K562 (cell line): ENCODE measurements at regions not wholly inside any gene's neighbourhood (a gene's known extent, or its start where the extent isn't known, plus 50 kb on each side); places are given as distances from the start of the nearest gene placed in this dataset.

Source experiments
- ATAC-seq: fragments of 200-7000 bp; cut with Tn5 transposase; 3 replicates; pipeline ENCODE4 v1.9.1; 2020; ENCODE audit warnings: moderate library complexity
- BruUV-seq: library from RNA; stranded (reverse); fragments of 400-500 nt; replicated peaks from 2 replicates; lab custom pipeline; 2021; lab: Mats Ljungman, UMichigan
- CTCF ChIA-PET: fragments of 300-600 bp; formaldehyde crosslinking; extraction: SDS; loops from one replicate; lab custom pipeline; 2021; ENCODE audit warnings: low intra/inter-chr PET ratio; lab: Yijun Ruan, JAX
- POLR2A ChIA-PET: fragments of 300-600, 350-650 bp; sonication (Branson Sonifier 250); formaldehyde crosslinking; extraction: SDS; loops from one replicate; lab custom pipeline; 2021; ENCODE audit warnings: antibody characterized with exemption, inconsistent platforms; lab: Yijun Ruan, JAX
- DNase-seq, 4 experiments: peaks; one replicate each; pipeline versions ENCODE4 v3.0.0 to v3.0.0-alpha.2; 2011 to 2018; ENCODE audit warnings: low spot score in 3 of 4, mixed read lengths in 3 of 4; ENCODE audit errors: extremely low read depth in 1 of 4
- FAIRE-seq: peaks from 2 replicates; lab custom pipeline; 2011; peaks lifted over from hg19 to GRCh38; lab: Jason Lieb, UNC
- H2AFZ ChIP-seq: 2 replicates; pipeline ENCODE4 v1.6.0; 2011; ENCODE audit warnings: low read depth, low read length, control low read depth, inconsistent platforms
- H3K27ac ChIP-seq: fragments of 200-600 bp; 3 replicates; pipeline ENCODE4 v1.8.0; 2011; ENCODE audit warnings: low read depth, mild to moderate bottlenecking, control low read depth, inconsistent platforms, low read length, moderate library complexity, mixed read lengths; ENCODE audit errors: extremely low read depth
- H3K27me3 ChIP-seq, 2 experiments: fragments of 300-600 bp in 1 of 2; 2 replicates in 1 of 2; 3 replicates in 1 of 2; pipeline versions ENCODE4 v1.6.0 to v1.8.0; 2011; ENCODE audit warnings: inconsistent platforms in 2 of 2, low read length in 2 of 2, mild to moderate bottlenecking in 1 of 2, mixed read lengths in 1 of 2, moderate library complexity in 1 of 2; ENCODE audit not compliant: control insufficient read depth in 2 of 2, insufficient read depth in 2 of 2
- H3K36me3 ChIP-seq: fragments of 300-600 bp; 3 replicates; pipeline ENCODE4 v1.8.0; 2011; ENCODE audit warnings: mild to moderate bottlenecking, low read length, inconsistent platforms; ENCODE audit not compliant: control insufficient read depth, insufficient read depth
- H3K4me1 ChIP-seq, 2 experiments: fragments of 200-600 bp in 1 of 2; replicated peaks in 1 of 2; 2 replicates in 1 of 2; 3 replicates in 1 of 2; pipeline versions ENCODE4 v1.5.1 to v1.8.0; 2011; ENCODE audit warnings: inconsistent platforms in 2 of 2, low read length in 2 of 2, mild to moderate bottlenecking in 1 of 2, mixed read lengths in 1 of 2, moderate library complexity in 1 of 2; ENCODE audit not compliant: control insufficient read depth in 2 of 2, insufficient read depth in 2 of 2
- H3K4me2 ChIP-seq: 2 replicates; pipeline ENCODE4 v1.6.1; 2011; ENCODE audit warnings: low read length, control low read depth, inconsistent platforms, mixed read lengths; ENCODE audit not compliant: insufficient read depth
- H3K4me3 ChIP-seq: fragments of 200-600 bp; sonication (generic), shearing (Covaris generic); 2 replicates; pipeline ENCODE4 v1.5.1; 2016; ENCODE audit warnings: control low read depth, inconsistent platforms
- H3K79me2 ChIP-seq: fragments of 200-600 bp; 3 replicates; pipeline ENCODE4 v1.8.0; 2011; ENCODE audit warnings: low read length, inconsistent platforms; ENCODE audit not compliant: control insufficient read depth, insufficient read depth
- H3K9ac ChIP-seq, 2 experiments: 2 replicates each; pipeline versions ENCODE4 v1.6.0 to v1.6.1; 2011; ENCODE audit warnings: low read depth in 2 of 2, low read length in 2 of 2, control low read depth in 1 of 2, inconsistent platforms in 1 of 2, mild to moderate bottlenecking in 1 of 2, mixed read lengths in 1 of 2; ENCODE audit not compliant: insufficient read depth in 1 of 2
- H3K9me1 ChIP-seq: one replicate; pipeline ENCODE4 v1.6.0; 2011; ENCODE audit warnings: inconsistent platforms, mild to moderate bottlenecking, low read length, moderate library complexity; ENCODE audit not compliant: control insufficient read depth, insufficient read depth
- H3K9me3 ChIP-seq: replicated peaks from 2 replicates; pipeline ENCODE4 v1.5.1; 2011; ENCODE audit warnings: low read depth, low read length, inconsistent platforms; ENCODE audit not compliant: control insufficient read depth, insufficient read depth
- H4K20me1 ChIP-seq: replicated peaks from 2 replicates; pipeline ENCODE4 v1.6.1; 2011; ENCODE audit warnings: low read length, inconsistent platforms, mixed read lengths; ENCODE audit not compliant: control insufficient read depth, insufficient read depth
- FOXJ2 ChIP-seq: fragments of 200-800 bp; sonication (Bioruptor generic); IDR thresholded peaks from 2 replicates; pipeline ENCODE4 v1.6.1; 2016; ENCODE audit warnings: missing genetic modification characterization, missing compliant biosample characterization
- FOXM1 ChIP-seq, 2 experiments: fragments of 450-650 bp in 1 of 2; sonication (generic) in 1 of 2; formaldehyde crosslinking in 1 of 2; IDR thresholded peaks; 2 replicates each; pipeline versions ENCODE4 v1.6.1 to v1.9.0; 2017 to 2022; ENCODE audit warnings: low read depth in 2 of 2, mild to moderate bottlenecking in 2 of 2, missing genetic modification reagents in 1 of 2, moderate library complexity in 1 of 2
- STAT5B ChIP-seq: fragments of 250-450 bp; sonication (Bioruptor Pico); IDR thresholded peaks from 2 replicates; pipeline ENCODE4 v1.8.0; 2021; ENCODE audit warnings: mild to moderate bottlenecking, inconsistent platforms
- YY1 ChIP-seq, 3 experiments: IDR thresholded peaks; 2 replicates each; pipeline ENCODE4 v1.6.1; 2011; ENCODE audit warnings: low read length in 2 of 3, mild to moderate bottlenecking in 2 of 3, moderate library complexity in 2 of 3, borderline replicate concordance in 1 of 3, control low read depth in 1 of 3, low read depth in 1 of 3; ENCODE audit not compliant: insufficient read depth in 3 of 3, insufficient replicate concordance in 2 of 3, control insufficient read depth in 1 of 3, insufficient read length in 1 of 3; ENCODE audit errors: extremely low read depth in 1 of 3
- ZC3H4 ChIP-seq: sonication (generic); formaldehyde crosslinking; IDR thresholded peaks from 2 replicates; pipeline ENCODE4 v1.9.0; 2021; ENCODE audit warnings: missing genetic modification reagents, borderline replicate concordance
- WGBS: fragments of 100-300 bp; shearing (Covaris generic); methylation state at CpG from one replicate; pipeline ENCODE4 v1.1.6; 2016; ENCODE audit warnings: low coverage, mixed read lengths; ENCODE audit not compliant: insufficient coverage; ENCODE audit errors: missing lambda C conversion rate; 5-methylcytosine and 5-hydroxymethylcytosine counted together
- in situ Hi-C: fragments of 300-500 bp; cut with MboI; formaldehyde crosslinking; loops from 4 replicates; pipeline ENCODE4 v1.15.0; 2018; ENCODE audit warnings: inconsistent platforms, mixed read lengths
- intact Hi-C: fragments of 100-400 bp; cut with micrococcal nuclease; formaldehyde crosslinking; loops from 2 replicates; pipeline ENCODE4 v1.14.2; 2022
- TF ChIP-seq, protein P1 (sequence below): sonication (generic); formaldehyde crosslinking; IDR thresholded peaks from 2 replicates; pipeline ENCODE4 v1.8.1; 2022; ENCODE audit warnings: missing genetic modification reagents
- TF ChIP-seq, protein P2 (sequence below): fragments of 450-650 bp; formaldehyde crosslinking; IDR thresholded peaks from 2 replicates; pipeline ENCODE4 v1.4.0; 2022; ENCODE audit warnings: mild to moderate bottlenecking, moderate library complexity

DNA sequence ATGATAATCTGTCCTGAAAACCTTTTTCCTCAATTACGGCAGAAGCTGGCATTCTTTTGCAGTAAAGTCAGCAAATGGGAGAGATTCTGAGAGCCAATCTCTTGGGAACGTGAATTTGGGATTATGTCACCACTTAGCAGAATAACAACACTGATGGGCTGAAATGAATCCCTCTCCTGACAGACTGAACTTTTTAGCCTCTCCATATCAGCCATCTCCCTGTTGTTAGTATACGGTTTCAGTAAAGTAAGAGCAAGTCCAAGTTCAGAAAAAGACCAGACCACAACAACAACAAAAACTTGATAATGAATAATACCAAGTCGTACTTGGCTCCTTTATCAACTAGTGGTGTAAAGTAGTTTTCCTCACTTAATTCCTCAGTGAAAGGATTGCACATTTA lies 1048.8 kb downstream of the GATA3 start:
- Histone ChIP-seq H3K4me3 (no peak overlapping the region), H3K9me1 (no peaks in the 10 kb centered on the region), H2AFZ (no peak overlapping the region), H3K27me3 (no peaks in the 10 kb centered on the region), H3K36me3 (no peaks in the 10 kb centered on the region), H4K20me1 (no peaks in the 10 kb centered on the region), H3K4me2 (no peak overlapping the region), H3K27ac (no peak overlapping the region), H3K4me1 (no peaks in the 10 kb centered on the region), H3K79me2 (no peaks in the 10 kb centered on the region), H3K9me3 (no peaks in the 10 kb centered on the region), H3K9ac (no peak overlapping the region)
- DNase-seq (no peak), FAIRE-seq (no peak), ATAC-seq (no peak)
- TF ChIP-seq ZC3H4 (CRISPR knock-in tag) (no peak), STAT5B (CRISPR knock-in tag) (no peak), FOXJ2 (tag) (no peak), FOXM1 (IDR thresholded peaks at IDR 0.05; ENCODE audit: low read depth) (no peak), FOXM1 (CRISPR knock-in tag; IDR thresholded peaks at IDR 0.05; ENCODE audit: low read depth) (no peak), YY1 (IDR thresholded peaks at IDR 0.05; ENCODE audit: borderline replicate concordance in 1 of 3, control insufficient read depth in 1 of 3, extremely low read depth in 1 of 3, insufficient read depth in 3 of 3, insufficient read length in 1 of 3, insufficient replicate concordance in 2 of 3, low read depth in 1 of 3, low read length in 2 of 3) (no peak)
- TF ChIP-seq, protein P1, sequence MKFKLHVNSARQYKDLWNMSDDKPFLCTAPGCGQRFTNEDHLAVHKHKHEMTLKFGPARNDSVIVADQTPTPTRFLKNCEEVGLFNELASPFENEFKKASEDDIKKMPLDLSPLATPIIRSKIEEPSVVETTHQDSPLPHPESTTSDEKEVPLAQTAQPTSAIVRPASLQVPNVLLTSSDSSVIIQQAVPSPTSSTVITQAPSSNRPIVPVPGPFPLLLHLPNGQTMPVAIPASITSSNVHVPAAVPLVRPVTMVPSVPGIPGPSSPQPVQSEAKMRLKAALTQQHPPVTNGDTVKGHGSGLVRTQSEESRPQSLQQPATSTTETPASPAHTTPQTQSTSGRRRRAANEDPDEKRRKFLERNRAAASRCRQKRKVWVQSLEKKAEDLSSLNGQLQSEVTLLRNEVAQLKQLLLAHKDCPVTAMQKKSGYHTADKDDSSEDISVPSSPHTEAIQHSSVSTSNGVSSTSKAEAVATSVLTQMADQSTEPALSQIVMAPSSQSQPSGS (CRISPR knock-in tag), result no peak
- TF ChIP-seq, protein P2, sequence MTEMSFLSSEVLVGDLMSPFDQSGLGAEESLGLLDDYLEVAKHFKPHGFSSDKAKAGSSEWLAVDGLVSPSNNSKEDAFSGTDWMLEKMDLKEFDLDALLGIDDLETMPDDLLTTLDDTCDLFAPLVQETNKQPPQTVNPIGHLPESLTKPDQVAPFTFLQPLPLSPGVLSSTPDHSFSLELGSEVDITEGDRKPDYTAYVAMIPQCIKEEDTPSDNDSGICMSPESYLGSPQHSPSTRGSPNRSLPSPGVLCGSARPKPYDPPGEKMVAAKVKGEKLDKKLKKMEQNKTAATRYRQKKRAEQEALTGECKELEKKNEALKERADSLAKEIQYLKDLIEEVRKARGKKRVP (CRISPR knock-in tag), result no peak
- intact Hi-C loops (no loop called here), in situ Hi-C loops (no loop called here)
- no TSS peak for BruUV-seq
- ChIA-PET POLR2A (no interaction called here), CTCF (no interaction called here)
- WGBS, result 2% methylated on average over 3 of the region's 4 CpGs
